RWPE1 (cell line): ENCODE measurements at regions not wholly inside any gene's neighbourhood (a gene's known extent, or its start where the extent isn't known, plus 50 kb on each side); places are given as distances from the start of the nearest gene placed in this dataset.

Experiments
- CTCF ChIA-PET: fragments of 350-600 bp; sonication (Branson Sonifier 250); formaldehyde crosslinking; extraction: SDS; loops from one replicate; lab custom pipeline; 2021; lab: Yijun Ruan, JAX
- POLR2A ChIA-PET: fragments of 400-600 bp; formaldehyde crosslinking; extraction: SDS; loops from one replicate; lab custom pipeline; 2020; ENCODE audit warnings: antibody characterized with exemption; ENCODE audit not compliant: low non-redundant PET; lab: Yijun Ruan, JAX
- DNase-seq: peaks from one replicate; pipeline ENCODE4 v3.0.0; 2012; ENCODE audit warnings: low spot score
- H3K27ac ChIP-seq: fragments of 450-650 bp; 2 replicates; pipeline ENCODE4 v1.5.1; 2017
- CTCF ChIP-seq: fragments of 450-650 bp; conservative IDR thresholded peaks from 2 replicates; pipeline ENCODE4 v1.5.1; 2017; ENCODE audit warnings: low read depth, mild to moderate bottlenecking

DNA sequence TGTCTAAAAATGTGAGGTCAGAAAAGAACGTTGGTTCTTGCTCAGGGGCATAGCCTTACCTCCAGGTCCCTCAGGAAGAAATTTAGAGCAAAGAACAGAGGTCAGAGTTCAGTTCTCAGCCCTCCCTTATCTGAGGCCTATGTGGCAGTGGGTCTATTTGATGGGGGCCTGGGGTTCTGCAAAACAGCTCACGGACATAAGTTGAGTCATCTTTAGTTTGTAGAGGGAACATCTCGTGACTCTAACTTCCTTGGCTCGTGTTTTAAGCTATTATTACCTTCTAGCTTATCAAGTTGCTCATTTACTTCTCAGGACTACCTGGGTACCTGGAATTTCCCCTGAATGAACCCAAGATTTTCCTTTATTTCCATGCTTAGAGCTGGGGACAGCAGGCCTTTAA lies 91.3 kb upstream of the AMOTL1 start:
- ChIA-PET CTCF (interaction anchor here (0.6 to 1.6 kb wide), 4 partner anchors 53 to 403 kb away, joined by 3 to 5 read pairs (median 4); no protein-coding TSS in a partner anchor), POLR2A (no interaction called here)
- DNase-seq, result no peak
- TF ChIP-seq CTCF, result no peak
- no peak overlapping the region for H3K27ac ChIP-seq

DNA sequence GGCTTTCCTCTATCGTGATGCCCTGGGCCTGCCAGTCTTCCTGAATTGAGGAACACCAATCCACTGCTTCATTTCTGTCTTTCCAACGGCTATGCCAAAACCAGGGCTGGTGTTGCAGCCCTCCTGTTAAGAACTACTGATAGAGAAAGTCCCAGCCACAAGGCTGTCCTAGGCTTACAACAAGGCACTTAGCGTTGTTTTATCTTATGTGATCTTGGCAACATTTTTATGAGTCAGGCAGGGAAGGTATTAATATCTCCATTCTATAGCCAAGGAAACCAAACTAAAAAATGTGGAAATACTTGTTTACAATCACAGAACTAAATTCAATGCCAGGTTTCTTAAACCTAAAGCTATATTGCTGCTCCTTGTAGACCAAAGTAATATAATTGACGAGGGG lies 89.9 kb upstream of the AMOTL1 start:
- peak; percentile 54 for DNase-seq
- CTCF ChIA-PET, result interaction anchor here (1.2 kb wide), 1 partner anchor 55 kb away, joined by 7 read pairs; no protein-coding TSS in a partner anchor

DNA sequence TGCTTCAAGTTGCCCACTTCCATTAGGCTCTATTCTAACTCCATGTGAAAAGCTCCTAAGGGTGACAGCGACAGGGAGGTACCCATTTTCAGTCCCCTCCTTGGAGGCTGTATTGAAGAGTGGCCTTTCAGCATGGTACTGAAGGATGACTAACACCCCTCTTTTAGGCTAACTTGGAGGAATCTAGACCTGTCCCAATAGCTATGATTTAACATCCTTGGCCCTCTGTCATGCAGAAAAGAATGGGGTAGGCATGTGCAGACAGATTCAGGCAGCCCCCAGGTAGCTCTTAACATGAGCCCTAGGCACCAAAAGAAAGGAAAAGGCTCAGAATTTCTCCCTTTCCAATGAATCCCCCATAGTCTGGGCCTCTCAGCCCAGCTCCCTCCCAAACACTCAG lies 89.3 kb upstream of the AMOTL1 start:
- no peak for TF ChIP-seq CTCF
- POLR2A ChIA-PET, result interaction anchor here (2.0 kb wide), 1 partner anchor 28 kb away, joined by 7 read pairs; no protein-coding TSS in a partner anchor
- CTCF ChIA-PET, result interaction anchor here (1.2 kb wide), 1 partner anchor 56 kb away, joined by 7 read pairs; no protein-coding TSS in a partner anchor
- DNase-seq, result no peak
- H3K27ac ChIP-seq, result no peak overlapping the region

More for the DNA sequence above, 89.9 kb upstream of the AMOTL1 start:
- H3K27ac ChIP-seq, result no peak overlapping the region
- TF ChIP-seq CTCF, result no peak
- POLR2A ChIA-PET, result interaction anchor here (2.0 kb wide), 1 partner anchor 28 kb away, joined by 7 read pairs; no protein-coding TSS in a partner anchor

DNA sequence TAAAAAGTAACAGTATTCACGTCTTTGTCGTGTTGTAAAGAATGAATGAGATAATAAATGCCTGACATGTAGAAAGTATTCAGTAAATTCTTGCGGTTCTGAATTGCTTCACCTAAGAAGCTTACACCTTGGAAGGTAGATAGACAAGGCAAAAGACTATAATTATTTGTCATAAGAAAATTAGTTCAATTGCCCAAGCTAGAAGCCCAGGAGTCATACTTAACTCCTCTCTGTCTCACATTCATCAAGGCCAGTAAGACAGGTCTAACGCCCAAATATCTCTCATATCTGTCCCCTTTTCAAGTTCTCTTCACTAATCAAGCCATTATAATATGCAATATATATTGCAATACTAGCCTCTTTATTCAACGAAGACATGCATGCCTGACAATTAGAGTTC lies 87.7 kb upstream of the AMOTL1 start:
- POLR2A ChIA-PET, result no interaction called here
- CTCF ChIA-PET, result no interaction called here

DNA sequence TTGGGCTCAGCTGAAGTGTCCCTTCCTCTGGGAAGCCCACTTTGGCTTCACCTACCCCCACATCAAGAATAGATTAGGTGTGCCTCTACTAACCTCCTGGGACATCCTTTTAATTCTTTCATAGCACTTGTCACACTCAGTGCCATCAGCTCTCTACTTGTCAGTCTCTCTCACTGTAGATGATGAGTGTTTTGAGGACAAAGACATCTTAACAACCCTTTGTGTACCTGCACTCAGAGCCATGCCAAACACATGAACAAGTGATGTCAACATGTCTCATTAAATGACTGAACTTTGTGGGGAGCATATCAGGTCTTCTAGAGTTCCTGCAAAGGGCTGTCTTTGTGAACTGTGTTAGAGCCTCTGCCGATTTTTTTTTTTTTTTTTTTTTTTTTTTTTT lies 87.0 kb upstream of the AMOTL1 start:
- no peak overlapping the region for H3K27ac ChIP-seq
- no peak for TF ChIP-seq CTCF
- DNase-seq, result no peak
- ChIA-PET POLR2A (no interaction called here), CTCF (interaction anchor here (0.6 kb wide), 1 partner anchor 26 kb away, joined by 3 read pairs; no protein-coding TSS in a partner anchor)

More for the DNA sequence above, 87.7 kb upstream of the AMOTL1 start:
- no peak for TF ChIP-seq CTCF
- no peak overlapping the region for H3K27ac ChIP-seq
- DNase-seq, result no peak

GRCh38 chr11:94681852-94682251 lies 86.3 kb upstream of the AMOTL1 start:
- CTCF ChIA-PET, result no interaction called here
- POLR2A ChIA-PET, result no interaction called here
- DNase-seq, result no peak
- no peak for TF ChIP-seq CTCF
- H3K27ac ChIP-seq, result no peak overlapping the region
